HUES64 (cell line): ENCODE measurements at regions not wholly inside any gene's neighbourhood (a gene's known extent, or its start where the extent isn't known, plus 50 kb on each side); places are given as distances from the start of the nearest gene placed in this dataset.

Source experiments
- H3K27ac ChIP-seq: 2 replicates; pipeline ENCODE4 v1.7.0; 2013; ENCODE audit warnings: low read depth, low read length, inconsistent platforms
- H3K27me3 ChIP-seq: 2 replicates; pipeline ENCODE4 v1.6.1; 2013; ENCODE audit warnings: mild to moderate bottlenecking, low read length; ENCODE audit not compliant: insufficient read depth
- H3K36me3 ChIP-seq: 2 replicates; pipeline ENCODE4 v1.6.1; 2013; ENCODE audit warnings: mild to moderate bottlenecking, low read length; ENCODE audit not compliant: insufficient read depth
- H3K4me1 ChIP-seq: 2 replicates; pipeline ENCODE4 v1.6.1; 2013; ENCODE audit warnings: mild to moderate bottlenecking, low read length, moderate library complexity; ENCODE audit not compliant: insufficient read depth
- H3K4me3 ChIP-seq: 2 replicates; pipeline ENCODE4 v1.5.1; 2013; ENCODE audit warnings: mild to moderate bottlenecking, low read length, moderate library complexity
- H3K9ac ChIP-seq: 2 replicates; pipeline ENCODE4 v1.6.1; 2013; ENCODE audit warnings: mild to moderate bottlenecking, low read depth, low read length
- H3K9me3 ChIP-seq: 2 replicates; pipeline ENCODE4 v1.6.1; 2013; ENCODE audit warnings: low read depth, low read length; ENCODE audit not compliant: insufficient read depth
- WGBS: fragments of 150-250, 120-280 bp; methylation state at CpG from one replicate; pipeline ENCODE4 v1.1.7; 2013; ENCODE audit warnings: missing lambda C conversion rate; 5-methylcytosine and 5-hydroxymethylcytosine counted together

- H3K9me3 ChIP-seq: no peaks in the 10 kb centered on the region
- H3K36me3 ChIP-seq: no peaks in the 10 kb centered on the region
- 0 out of 2 replicates have a peak, but pooled peaks cover 3% of the 10 kb centered on the region for H3K4me1 ChIP-seq
- no peaks in the 10 kb centered on the region for H3K27me3 ChIP-seq
- no peak overlapping the region for H3K9ac ChIP-seq
- H3K27ac ChIP-seq: no peak overlapping the region
- H3K4me3 ChIP-seq: no peak overlapping the region
- WGBS: 91% methylated on average over 4 of the region's 4 CpGs
These were observed 288.4 kb downstream of the SNX13 start for GRCh38 chr7:17651863-17652385.

GRCh38 chr7:17654940-17655339 is 285.4 kb downstream of the SNX13 start:
- Histone ChIP-seq H3K27ac (no peak overlapping the region), H3K9me3 (no peaks in the 10 kb centered on the region), H3K4me3 (no peak overlapping the region), H3K4me1 (0 out of 2 replicates have a peak, but pooled peaks cover 3% of the 10 kb centered on the region), H3K9ac (no peak overlapping the region), H3K36me3 (no peaks in the 10 kb centered on the region), H3K27me3 (no peaks in the 10 kb centered on the region)
- WGBS: 87% methylated on average over 2 of the region's 2 CpGs

GRCh38 chr7:17659126-17659525 is 281.2 kb downstream of the SNX13 start:
- no peaks in the 10 kb centered on the region for H3K36me3 ChIP-seq
- H3K27me3 ChIP-seq: no peaks in the 10 kb centered on the region
- peaks cover 7% of the 10 kb centered on the region; the same call in 1 of the 2 replicates for H3K4me1 ChIP-seq
- H3K4me3 ChIP-seq: no peak overlapping the region
- H3K9ac ChIP-seq: no peak overlapping the region
- H3K9me3 ChIP-seq: no peaks in the 10 kb centered on the region
- 96% methylated on average over 3 of the region's 3 CpGs for WGBS
- no peak overlapping the region for H3K27ac ChIP-seq

- Histone ChIP-seq H3K9ac (no peak overlapping the region), H3K9me3 (no peaks in the 10 kb centered on the region), H3K36me3 (no peaks in the 10 kb centered on the region), H3K4me1 (peaks cover 4% of the 10 kb centered on the region; the same call in 1 of the 2 replicates), H3K27me3 (no peaks in the 10 kb centered on the region), H3K4me3 (no peak overlapping the region), H3K27ac (no peak overlapping the region)
- WGBS: 97% methylated on average over 1 of the region's 1 CpG
These were observed 280.2 kb downstream of the SNX13 start for GRCh38 chr7:17660116-17660515.

GRCh38 chr7:17661982-17662585 is 278.2 kb downstream of the SNX13 start:
- Histone ChIP-seq H3K27ac (no peak overlapping the region), H3K27me3 (no peaks in the 10 kb centered on the region), H3K4me1 (peaks cover 4% of the 10 kb centered on the region; the same call in 1 of the 2 replicates), H3K36me3 (no peaks in the 10 kb centered on the region), H3K4me3 (no peak overlapping the region), H3K9ac (no peak overlapping the region), H3K9me3 (no peaks in the 10 kb centered on the region)
- 53% methylated on average over 3 of the region's 3 CpGs for WGBS

GRCh38 chr7:17663061-17663675 is 277.1 kb downstream of the SNX13 start:
- Histone ChIP-seq H3K4me3 (no peak overlapping the region), H3K27ac (no peak overlapping the region), H3K9me3 (no peaks in the 10 kb centered on the region), H3K9ac (no peak overlapping the region), H3K36me3 (no peaks in the 10 kb centered on the region), H3K4me1 (peaks cover 4% of the 10 kb centered on the region; the same call in 1 of the 2 replicates), H3K27me3 (no peaks in the 10 kb centered on the region)
- 95% methylated on average over 3 of the region's 3 CpGs for WGBS

GRCh38 chr7:17665029-17665428 is 275.3 kb downstream of the SNX13 start:
- Histone ChIP-seq H3K36me3 (no peaks in the 10 kb centered on the region), H3K4me1 (peaks cover 4% of the 10 kb centered on the region; the same call in 1 of the 2 replicates), H3K9me3 (no peaks in the 10 kb centered on the region), H3K9ac (no peak overlapping the region), H3K27me3 (no peaks in the 10 kb centered on the region), H3K27ac (no peak overlapping the region), H3K4me3 (no peak overlapping the region)
- 97% methylated on average over 16 of the region's 16 CpGs for WGBS

GRCh38 chr7:17668122-17668521 is 272.2 kb downstream of the SNX13 start:
- Histone ChIP-seq H3K36me3 (no peaks in the 10 kb centered on the region), H3K4me1 (no peaks in the 10 kb centered on the region), H3K27me3 (no peaks in the 10 kb centered on the region), H3K27ac (no peak overlapping the region), H3K9ac (no peak overlapping the region), H3K9me3 (no peaks in the 10 kb centered on the region), H3K4me3 (no peak overlapping the region)

GRCh38 chr7:17669204-17669603 is 271.1 kb downstream of the SNX13 start:
- H3K27me3 ChIP-seq: no peaks in the 10 kb centered on the region
- H3K9ac ChIP-seq: no peak overlapping the region
- no peak overlapping the region for H3K4me3 ChIP-seq
- H3K36me3 ChIP-seq: no peaks in the 10 kb centered on the region
- no peak overlapping the region for H3K27ac ChIP-seq
- H3K9me3 ChIP-seq: no peaks in the 10 kb centered on the region
- no peaks in the 10 kb centered on the region for H3K4me1 ChIP-seq
- WGBS: 95% methylated on average over 4 of the region's 4 CpGs

- Histone ChIP-seq H3K4me1 (no peaks in the 10 kb centered on the region), H3K9me3 (no peaks in the 10 kb centered on the region), H3K9ac (no peak overlapping the region), H3K4me3 (no peak overlapping the region), H3K27ac (no peak overlapping the region), H3K27me3 (no peaks in the 10 kb centered on the region), H3K36me3 (no peaks in the 10 kb centered on the region)
- WGBS: 89% methylated on average over 1 of the region's 2 CpGs
These were observed 268.3 kb downstream of the SNX13 start for GRCh38 chr7:17671956-17672355.

- Histone ChIP-seq H3K9ac (no peak overlapping the region), H3K4me3 (no peak overlapping the region), H3K27me3 (no peaks in the 10 kb centered on the region), H3K36me3 (no peaks in the 10 kb centered on the region), H3K4me1 (no peaks in the 10 kb centered on the region), H3K9me3 (no peaks in the 10 kb centered on the region), H3K27ac (no peak overlapping the region)
- WGBS: 94% methylated on average over 4 of the region's 4 CpGs
These were observed 267.5 kb downstream of the SNX13 start for GRCh38 chr7:17672783-17673182.
